ENCODE measurements at regions not wholly inside any gene's neighbourhood (a gene's known extent, or its start where the extent isn't known, plus 50 kb on each side); places are given as distances from the start of the nearest gene placed in this dataset.

DNA sequence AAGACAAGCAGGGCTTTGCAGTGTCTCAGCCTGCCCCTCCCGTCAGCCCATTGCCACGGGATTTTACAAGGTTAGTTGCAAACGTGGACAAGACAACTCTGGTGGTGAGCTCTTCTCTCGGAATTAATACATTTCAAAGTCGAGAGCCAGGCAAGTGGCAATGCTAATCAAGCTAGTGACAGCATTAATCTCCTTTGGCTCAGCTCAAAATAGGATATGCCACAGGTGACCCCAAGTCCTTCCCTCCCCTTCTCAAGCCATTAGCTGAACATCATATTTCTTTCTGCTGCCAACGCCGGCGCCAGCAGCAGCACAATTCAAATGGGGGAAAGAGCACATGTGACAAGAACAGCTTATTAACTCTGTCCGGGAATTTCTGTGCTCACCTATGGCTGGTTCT is 190.1 kb downstream of the ATPSCKMT start:
- TF ChIP-seq ESRRA (IDR thresholded peaks at IDR 0.05; ENCODE audit: borderline replicate concordance, low read length): no peak
- no peak for TF ChIP-seq POLR2AphosphoS2 (conservative IDR thresholded peaks at IDR 0.05; ENCODE audit: low read length)
- no peak for TF ChIP-seq NR3C1 (IDR thresholded peaks at IDR 0.05)
- no peak for TF ChIP-seq MAZ (IDR thresholded peaks at IDR 0.05; ENCODE audit: borderline replicate concordance, low read depth, low read length)
- TF ChIP-seq, protein P1, sequence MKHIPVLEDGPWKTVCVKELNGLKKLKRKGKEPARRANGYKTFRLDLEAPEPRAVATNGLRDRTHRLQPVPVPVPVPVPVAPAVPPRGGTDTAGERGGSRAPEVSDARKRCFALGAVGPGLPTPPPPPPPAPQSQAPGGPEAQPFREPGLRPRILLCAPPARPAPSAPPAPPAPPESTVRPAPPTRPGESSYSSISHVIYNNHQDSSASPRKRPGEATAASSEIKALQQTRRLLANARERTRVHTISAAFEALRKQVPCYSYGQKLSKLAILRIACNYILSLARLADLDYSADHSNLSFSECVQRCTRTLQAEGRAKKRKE (CRISPR knock-in tag; IDR thresholded peaks at IDR 0.05; ENCODE audit: low read depth): no peak
- TF ChIP-seq PHF8 (IDR thresholded peaks at IDR 0.05; ENCODE audit: borderline replicate concordance, low read depth): no peak
- TF ChIP-seq CBX2 (IDR thresholded peaks at IDR 0.05; ENCODE audit: borderline replicate concordance, low read depth): no peak
- POLR2A ChIA-PET: no interaction called here
- H3K9me3 ChIP-seq: no peaks in the 10 kb centered on the region
- no peak overlapping the region for H3K27ac ChIP-seq
- no peak overlapping the region for H3K4me3 ChIP-seq
- DNase-seq (ENCODE audit: low read depth in 1 of 2, low spot score in 1 of 2): no peak
- H3K4me2 ChIP-seq: no peak overlapping the region
- 9% methylated on average over 9 of the region's 9 CpGs for WGBS (ENCODE audit: missing lambda C conversion rate)
- no peak for FAIRE-seq
- ATAC-seq: no peak
- CTCF ChIA-PET: interaction anchor here (1.1 to 1.2 kb wide), 2 partner anchors 11 kb away, joined by 3 read pairs; no protein-coding TSS in a partner anchor
- H3K4me1 ChIP-seq: no peaks in the 10 kb centered on the region

DNA sequence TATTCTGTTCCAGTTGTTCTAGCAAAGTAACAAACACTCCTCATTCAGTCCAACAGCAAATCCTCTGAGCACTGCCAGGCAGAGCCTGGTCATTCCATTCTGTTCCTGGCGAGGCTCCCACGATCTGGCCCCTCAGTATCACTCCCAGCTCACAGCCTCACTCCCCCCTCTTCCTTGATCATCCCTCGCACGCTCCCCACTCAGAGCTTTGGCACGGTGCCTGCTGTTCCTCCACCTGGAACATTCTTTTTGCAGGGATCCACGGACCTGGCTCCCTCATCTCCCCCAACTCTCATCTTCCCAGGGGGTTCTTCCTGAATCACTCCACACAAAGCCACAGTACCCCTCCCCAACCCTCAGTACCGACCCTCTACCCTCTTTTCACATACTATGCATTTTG is 192.3 kb downstream of the ATPSCKMT start:
- FAIRE-seq: no peak
- no peak for TF ChIP-seq BHLHE40 (IDR thresholded peaks at IDR 0.05; ENCODE audit: low read depth, low read length)
- no peak for TF ChIP-seq EP300 (IDR thresholded peaks at IDR 0.05)
- no peak for TF ChIP-seq MAZ (IDR thresholded peaks at IDR 0.05; ENCODE audit: borderline replicate concordance, low read depth, low read length)
- TF ChIP-seq, protein P2, sequence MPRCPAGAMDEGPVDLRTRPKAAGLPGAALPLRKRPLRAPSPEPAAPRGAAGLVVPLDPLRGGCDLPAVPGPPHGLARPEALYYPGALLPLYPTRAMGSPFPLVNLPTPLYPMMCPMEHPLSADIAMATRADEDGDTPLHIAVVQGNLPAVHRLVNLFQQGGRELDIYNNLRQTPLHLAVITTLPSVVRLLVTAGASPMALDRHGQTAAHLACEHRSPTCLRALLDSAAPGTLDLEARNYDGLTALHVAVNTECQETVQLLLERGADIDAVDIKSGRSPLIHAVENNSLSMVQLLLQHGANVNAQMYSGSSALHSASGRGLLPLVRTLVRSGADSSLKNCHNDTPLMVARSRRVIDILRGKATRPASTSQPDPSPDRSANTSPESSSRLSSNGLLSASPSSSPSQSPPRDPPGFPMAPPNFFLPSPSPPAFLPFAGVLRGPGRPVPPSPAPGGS (IDR thresholded peaks at IDR 0.05): no peak
- TF ChIP-seq HEYL (CRISPR knock-in tag; IDR thresholded peaks at IDR 0.05): no peak
- no peak for TF ChIP-seq SREBF2 (IDR thresholded peaks at IDR 0.05)
- no peak for TF ChIP-seq ZFP36 (IDR thresholded peaks at IDR 0.05; ENCODE audit: borderline replicate concordance, partially characterized antibody)
- TF ChIP-seq RCOR1 (IDR thresholded peaks at IDR 0.05; ENCODE audit: low read depth, low read length): no peak
- TF ChIP-seq FOSB (CRISPR knock-in tag; IDR thresholded peaks at IDR 0.05): no peak
- TF ChIP-seq, protein P3, sequence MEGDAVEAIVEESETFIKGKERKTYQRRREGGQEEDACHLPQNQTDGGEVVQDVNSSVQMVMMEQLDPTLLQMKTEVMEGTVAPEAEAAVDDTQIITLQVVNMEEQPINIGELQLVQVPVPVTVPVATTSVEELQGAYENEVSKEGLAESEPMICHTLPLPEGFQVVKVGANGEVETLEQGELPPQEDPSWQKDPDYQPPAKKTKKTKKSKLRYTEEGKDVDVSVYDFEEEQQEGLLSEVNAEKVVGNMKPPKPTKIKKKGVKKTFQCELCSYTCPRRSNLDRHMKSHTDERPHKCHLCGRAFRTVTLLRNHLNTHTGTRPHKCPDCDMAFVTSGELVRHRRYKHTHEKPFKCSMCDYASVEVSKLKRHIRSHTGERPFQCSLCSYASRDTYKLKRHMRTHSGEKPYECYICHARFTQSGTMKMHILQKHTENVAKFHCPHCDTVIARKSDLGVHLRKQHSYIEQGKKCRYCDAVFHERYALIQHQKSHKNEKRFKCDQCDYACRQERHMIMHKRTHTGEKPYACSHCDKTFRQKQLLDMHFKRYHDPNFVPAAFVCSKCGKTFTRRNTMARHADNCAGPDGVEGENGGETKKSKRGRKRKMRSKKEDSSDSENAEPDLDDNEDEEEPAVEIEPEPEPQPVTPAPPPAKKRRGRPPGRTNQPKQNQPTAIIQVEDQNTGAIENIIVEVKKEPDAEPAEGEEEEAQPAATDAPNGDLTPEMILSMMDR (IDR thresholded peaks at IDR 0.05): no peak
- TF ChIP-seq, protein P4, sequence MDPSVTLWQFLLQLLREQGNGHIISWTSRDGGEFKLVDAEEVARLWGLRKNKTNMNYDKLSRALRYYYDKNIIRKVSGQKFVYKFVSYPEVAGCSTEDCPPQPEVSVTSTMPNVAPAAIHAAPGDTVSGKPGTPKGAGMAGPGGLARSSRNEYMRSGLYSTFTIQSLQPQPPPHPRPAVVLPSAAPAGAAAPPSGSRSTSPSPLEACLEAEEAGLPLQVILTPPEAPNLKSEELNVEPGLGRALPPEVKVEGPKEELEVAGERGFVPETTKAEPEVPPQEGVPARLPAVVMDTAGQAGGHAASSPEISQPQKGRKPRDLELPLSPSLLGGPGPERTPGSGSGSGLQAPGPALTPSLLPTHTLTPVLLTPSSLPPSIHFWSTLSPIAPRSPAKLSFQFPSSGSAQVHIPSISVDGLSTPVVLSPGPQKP (IDR thresholded peaks at IDR 0.05; ENCODE audit: low read depth, low read length): no peak
- TF ChIP-seq NR3C1 (IDR thresholded peaks at IDR 0.05): no peak
- TF ChIP-seq GATA3 (IDR thresholded peaks at IDR 0.05; ENCODE audit: borderline replicate concordance): no peak
- TF ChIP-seq, protein P5, sequence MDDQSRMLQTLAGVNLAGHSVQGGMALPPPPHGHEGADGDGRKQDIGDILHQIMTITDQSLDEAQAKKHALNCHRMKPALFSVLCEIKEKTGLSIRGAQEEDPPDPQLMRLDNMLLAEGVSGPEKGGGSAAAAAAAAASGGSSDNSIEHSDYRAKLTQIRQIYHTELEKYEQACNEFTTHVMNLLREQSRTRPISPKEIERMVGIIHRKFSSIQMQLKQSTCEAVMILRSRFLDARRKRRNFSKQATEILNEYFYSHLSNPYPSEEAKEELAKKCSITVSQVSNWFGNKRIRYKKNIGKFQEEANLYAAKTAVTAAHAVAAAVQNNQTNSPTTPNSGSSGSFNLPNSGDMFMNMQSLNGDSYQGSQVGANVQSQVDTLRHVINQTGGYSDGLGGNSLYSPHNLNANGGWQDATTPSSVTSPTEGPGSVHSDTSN (IDR thresholded peaks at IDR 0.05): no peak
- no peak for TF ChIP-seq CBX8 (IDR thresholded peaks at IDR 0.05)
- TF ChIP-seq TFCP2L1 (CRISPR knock-in tag; IDR thresholded peaks at IDR 0.05): no peak
- no peak for TF ChIP-seq CBX2 (IDR thresholded peaks at IDR 0.05; ENCODE audit: borderline replicate concordance, low read depth)
- no peak for TF ChIP-seq RAD21 (conservative IDR thresholded peaks at IDR 0.05 in 1 of 2, IDR thresholded peaks at IDR 0.05 in 1 of 2)
- TF ChIP-seq, protein P6, sequence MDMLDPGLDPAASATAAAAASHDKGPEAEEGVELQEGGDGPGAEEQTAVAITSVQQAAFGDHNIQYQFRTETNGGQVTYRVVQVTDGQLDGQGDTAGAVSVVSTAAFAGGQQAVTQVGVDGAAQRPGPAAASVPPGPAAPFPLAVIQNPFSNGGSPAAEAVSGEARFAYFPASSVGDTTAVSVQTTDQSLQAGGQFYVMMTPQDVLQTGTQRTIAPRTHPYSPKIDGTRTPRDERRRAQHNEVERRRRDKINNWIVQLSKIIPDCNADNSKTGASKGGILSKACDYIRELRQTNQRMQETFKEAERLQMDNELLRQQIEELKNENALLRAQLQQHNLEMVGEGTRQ (IDR thresholded peaks at IDR 0.05): no peak
- no peak for TF ChIP-seq POLR2A (IDR thresholded peaks at IDR 0.05; ENCODE audit: low read length)
- H3K9me3 ChIP-seq: 0 out of 3 replicates have a peak, but pooled peaks cover under 1% of the 10 kb centered on the region
- ChIA-PET POLR2A (no interaction called here), CTCF (no interaction called here)
- 12% methylated on average over 7 of the region's 7 CpGs for WGBS (ENCODE audit: missing lambda C conversion rate)
- ATAC-seq: no peak
- H3K4me3 ChIP-seq: no peak overlapping the region
- no peak overlapping the region for H3K27ac ChIP-seq
- DNase-seq (ENCODE audit: low read depth in 1 of 2, low spot score in 1 of 2): no peak
- H3K4me1 ChIP-seq: no peaks in the 10 kb centered on the region
- H3K4me2 ChIP-seq: no peak overlapping the region
